H1 (cell line): ENCODE measurements at regions not wholly inside any gene's neighbourhood (a gene's known extent, or its start where the extent isn't known, plus 50 kb on each side); places are given as distances from the start of the nearest gene placed in this dataset.

ENCODE experiments used
- CTCF ChIA-PET: fragments of 300-600 bp; sonication (Branson Sonifier 250); formaldehyde crosslinking; loops from one replicate; lab custom pipeline; 2021; ENCODE audit not compliant: partially characterized antibody; lab: Charles Lee
- POLR2A ChIA-PET: fragments of 300-600 bp; sonication (Branson Sonifier 250); formaldehyde crosslinking; loops from one replicate; lab custom pipeline; 2021; ENCODE audit warnings: inconsistent platforms; ENCODE audit not compliant: partially characterized antibody; lab: Charles Lee
- DNase-seq, 2 experiments: peaks; one replicate each; pipeline versions ENCODE4 v3.0.0 to v3.0.0-alpha.2; 2010 to 2022; ENCODE audit warnings: low spot score in 2 of 2, low read depth in 1 of 2, mixed read lengths in 1 of 2
- FAIRE-seq: peaks from 2 replicates; lab custom pipeline; 2011; peaks lifted over from hg19 to GRCh38; lab: Jason Lieb, UNC
- H2AFZ ChIP-seq: 2 replicates; pipeline ENCODE4 v1.8.1; 2012; ENCODE audit warnings: low read length, inconsistent platforms
- H2AK5ac ChIP-seq: 2 replicates; pipeline ENCODE4 v1.6.1; 2013; ENCODE audit warnings: low read depth, low read length
- H2BK120ac ChIP-seq: replicated peaks from 2 replicates; pipeline ENCODE3; 2013; ENCODE audit warnings: low read depth, low read length, inconsistent platforms
- H2BK12ac ChIP-seq: 2 replicates; pipeline ENCODE4 v1.6.1; 2013; ENCODE audit warnings: low read depth, low read length
- H2BK15ac ChIP-seq: 2 replicates; pipeline ENCODE4 v1.6.1; 2013; ENCODE audit warnings: low read length
- H2BK20ac ChIP-seq: 2 replicates; pipeline ENCODE4 v1.6.1; 2013; ENCODE audit warnings: low read length
- H2BK5ac ChIP-seq: 2 replicates; pipeline ENCODE4 v1.6.1; 2013; ENCODE audit warnings: low read depth, low read length
- H3K14ac ChIP-seq: 2 replicates; pipeline ENCODE4 v1.6.1; 2013; ENCODE audit warnings: inconsistent platforms; ENCODE audit not compliant: insufficient read length
- H3K18ac ChIP-seq: 2 replicates; pipeline ENCODE4 v1.6.1; 2013; ENCODE audit warnings: low read length; ENCODE audit errors: extremely low read depth
- H3K23ac ChIP-seq: 2 replicates; pipeline ENCODE4 v1.6.1; 2013; ENCODE audit warnings: inconsistent platforms; ENCODE audit not compliant: insufficient read length
- H3K23me2 ChIP-seq: 2 replicates; pipeline ENCODE4 v1.6.1; 2013; ENCODE audit warnings: low read depth, low read length
- H3K27ac ChIP-seq: 2 replicates; pipeline ENCODE4 v1.6.1; 2011; ENCODE audit warnings: low read depth, low read length, inconsistent platforms
- H3K27me3 ChIP-seq, 4 experiments: replicated peaks in 1 of 4; 1 replicate in 1 of 4; 2 replicates in 3 of 4; pipeline versions ENCODE4 v1.6.1 to v1.8.1; 2011 to 2013; ENCODE audit warnings: low read length in 3 of 4, mild to moderate bottlenecking in 3 of 4, inconsistent platforms in 2 of 4, mixed read lengths in 2 of 4, moderate library complexity in 1 of 4; ENCODE audit not compliant: control insufficient read depth in 3 of 4, insufficient read depth in 3 of 4; ENCODE audit errors: extremely low read depth in 1 of 4
- H3K36me3 ChIP-seq, 4 experiments: 2 replicates each; pipeline versions ENCODE4 v1.6.1 to v1.8.1; 2011 to 2013; ENCODE audit warnings: mild to moderate bottlenecking in 4 of 4, low read length in 3 of 4, moderate library complexity in 2 of 4, control low read depth in 1 of 4, inconsistent platforms in 1 of 4; ENCODE audit not compliant: insufficient read depth in 4 of 4, control insufficient read depth in 2 of 4
- H3K4ac ChIP-seq: replicated peaks from 2 replicates; pipeline ENCODE3; 2013; ENCODE audit warnings: low read length, low read depth, mixed read lengths, inconsistent platforms; ENCODE audit not compliant: insufficient read length
- H3K4me1 ChIP-seq, 4 experiments: replicated peaks in 1 of 4; 1 replicate in 1 of 4; 2 replicates in 3 of 4; pipeline versions ENCODE4 v1.6.1 to v1.8.1; 2011 to 2013; ENCODE audit warnings: low read length in 3 of 4, inconsistent platforms in 2 of 4, mixed read lengths in 1 of 4; ENCODE audit not compliant: insufficient read depth in 4 of 4, control insufficient read depth in 3 of 4
- H3K4me2 ChIP-seq, 2 experiments: 2 replicates each; pipeline versions ENCODE4 v1.6.1 to v1.8.1; 2011 to 2013; ENCODE audit warnings: low read depth in 2 of 2, low read length in 2 of 2, control low read depth in 1 of 2, inconsistent platforms in 1 of 2, mild to moderate bottlenecking in 1 of 2; ENCODE audit not compliant: insufficient read depth in 1 of 2
- H3K4me3 ChIP-seq, 4 experiments: fragments of 200-600, 300-600 bp in 1 of 4; sonication (generic), shearing (Covaris generic), sonication (Bioruptor Twin) in 1 of 4; 2 replicates each; pipeline versions ENCODE4 v1.5.1 to v1.8.1; 2011 to 2016; ENCODE audit warnings: low read length in 4 of 4, low read depth in 3 of 4, control low read depth in 2 of 4, inconsistent platforms in 2 of 4, mild to moderate bottlenecking in 2 of 4, mixed read lengths in 1 of 4, moderate library complexity in 1 of 4; ENCODE audit not compliant: insufficient read depth in 2 of 4; ENCODE audit errors: extremely low read depth in 1 of 4
- H3K56ac ChIP-seq: replicated peaks from 2 replicates; pipeline ENCODE3; 2013; ENCODE audit warnings: low read depth, mild to moderate bottlenecking, mixed read lengths, low read length, inconsistent platforms; ENCODE audit not compliant: insufficient read length
- H3K79me1 ChIP-seq: 2 replicates; pipeline ENCODE4 v1.6.1; 2013; ENCODE audit warnings: low read depth, low read length, control low read depth
- H3K79me2 ChIP-seq, 2 experiments: 2 replicates each; pipeline versions ENCODE4 v1.6.1 to v1.8.1; 2012 to 2013; ENCODE audit warnings: low read length in 2 of 2, mild to moderate bottlenecking in 2 of 2, inconsistent platforms in 1 of 2; ENCODE audit not compliant: insufficient read depth in 2 of 2, control insufficient read depth in 1 of 2
- H3K9ac ChIP-seq, 4 experiments: replicated peaks in 1 of 4; 1 replicate in 1 of 4; 2 replicates in 3 of 4; pipeline versions ENCODE4 v1.6.1 to v1.8.1; 2011 to 2013; ENCODE audit warnings: low read depth in 3 of 4, low read length in 3 of 4, control low read depth in 2 of 4, mild to moderate bottlenecking in 2 of 4, moderate library complexity in 2 of 4, inconsistent platforms in 1 of 4; ENCODE audit errors: extremely low read depth in 1 of 4
- H3K9me3 ChIP-seq, 2 experiments: 2 replicates each; pipeline versions ENCODE4 v1.6.1 to v1.8.1; 2012 to 2013; ENCODE audit warnings: mild to moderate bottlenecking in 2 of 2, moderate library complexity in 2 of 2, control low read depth in 1 of 2, inconsistent platforms in 1 of 2, low read depth in 1 of 2, low read length in 1 of 2, mixed read lengths in 1 of 2; ENCODE audit not compliant: insufficient read depth in 2 of 2
- H4K20me1 ChIP-seq, 2 experiments: replicated peaks in 1 of 2; 2 replicates each; pipeline versions ENCODE3 to v1.8.1; 2011 to 2013; ENCODE audit warnings: inconsistent platforms in 2 of 2, low read length in 2 of 2, mild to moderate bottlenecking in 1 of 2; ENCODE audit not compliant: insufficient read depth in 2 of 2, control insufficient read depth in 1 of 2
- H4K5ac ChIP-seq: 2 replicates; pipeline ENCODE4 v1.6.1; 2013; ENCODE audit warnings: low read length, low read depth, mixed read lengths, inconsistent platforms; ENCODE audit not compliant: insufficient read length
- H4K8ac ChIP-seq: 2 replicates; pipeline ENCODE4 v1.8.0; 2013; ENCODE audit warnings: mild to moderate bottlenecking, moderate library complexity, low read length, inconsistent platforms; ENCODE audit not compliant: insufficient read depth; ENCODE audit errors: extremely low read depth
- H4K91ac ChIP-seq: replicated peaks from 2 replicates; pipeline ENCODE3; 2013; ENCODE audit warnings: low read length, mixed read lengths, inconsistent platforms; ENCODE audit not compliant: insufficient read length
- ASH2L ChIP-seq: fragments of 200-600, 300-600 bp; sonication (generic); IDR thresholded peaks from one replicate; pipeline ENCODE4 v1.7.1; 2017; ENCODE audit warnings: low read length
- ATF2 ChIP-seq: IDR thresholded peaks from 2 replicates; pipeline ENCODE4 v1.6.1; 2012; ENCODE audit warnings: low read length, inconsistent platforms
- CHD2 ChIP-seq: IDR thresholded peaks from 2 replicates; pipeline ENCODE4 v1.6.1; 2012; ENCODE audit warnings: low read length, improper control_type of control experiment
- HDAC2 ChIP-seq, 2 experiments: fragments of 300-600 bp in 1 of 2; sonication (generic) in 1 of 2; IDR thresholded peaks; 2 replicates each; pipeline ENCODE4 v1.6.1; 2011 to 2012; ENCODE audit warnings: low read depth in 2 of 2, low read length in 2 of 2, mild to moderate bottlenecking in 2 of 2, moderate library complexity in 2 of 2, borderline replicate concordance in 1 of 2, inconsistent platforms in 1 of 2
- JUN ChIP-seq: IDR thresholded peaks from 2 replicates; pipeline ENCODE4 v1.6.1; 2011; ENCODE audit warnings: low read depth, mild to moderate bottlenecking, improper control_type of control experiment, low read length
- KDM4A ChIP-seq: IDR thresholded peaks from one replicate; pipeline ENCODE4 v1.7.1; 2012; ENCODE audit warnings: low read depth, mild to moderate bottlenecking, moderate library complexity, low read length, inconsistent platforms; ENCODE audit not compliant: severe bottlenecking
- KDM5A ChIP-seq: fragments of 200-600 bp; IDR thresholded peaks from 2 replicates; pipeline ENCODE4 v1.7.1; 2012; ENCODE audit warnings: mild to moderate bottlenecking, low read length, inconsistent platforms, mixed read lengths
- MAX ChIP-seq: IDR thresholded peaks from 2 replicates; pipeline ENCODE4 v1.6.1; 2012; ENCODE audit warnings: inconsistent platforms
- NRF1 ChIP-seq: IDR thresholded peaks from 2 replicates; pipeline ENCODE4 v1.6.1; 2011; ENCODE audit warnings: mild to moderate bottlenecking, low read depth, low read length, improper control_type of control experiment
- PHF8 ChIP-seq: fragments of 200-600 bp; sonication (generic); conservative IDR thresholded peaks from 2 replicates; pipeline ENCODE4 v1.7.1; 2012; ENCODE audit warnings: low read depth, mild to moderate bottlenecking, inconsistent platforms, low read length, moderate library complexity
- SP2 ChIP-seq: IDR thresholded peaks from 2 replicates; pipeline ENCODE4 v1.6.1; 2012; ENCODE audit warnings: mild to moderate bottlenecking, low read length, inconsistent platforms
- WGBS, 2 experiments: shearing (Covaris generic) in 1 of 2; methylation state at CpG; one replicate each; pipeline versions ENCODE4 v1.1.6 to v1.1.7; 2013 to 2015; ENCODE audit warnings: low lambda C conversion rate in 2 of 2, mixed read lengths in 2 of 2, inconsistent platforms in 1 of 2, low coverage in 1 of 2, missing lambda C conversion rate in 1 of 2; ENCODE audit not compliant: insufficient replicate concordance in 2 of 2, insufficient coverage in 1 of 2, insufficient read length in 1 of 2; ENCODE audit errors: extremely low coverage in 1 of 2, missing lambda C conversion rate in 1 of 2; 5-methylcytosine and 5-hydroxymethylcytosine counted together

- H2BK20ac ChIP-seq = no peak overlapping the region
- CTCF ChIA-PET = no interaction called here
- no peaks in the 10 kb centered on the region for H3K79me1 ChIP-seq
- no peaks in the 10 kb centered on the region for H3K4me1 ChIP-seq
- peaks cover 73 to 92% of the 10 kb centered on the region in 2 experiments for H3K9me3 ChIP-seq
- H4K91ac ChIP-seq = no peak overlapping the region
- H2BK5ac ChIP-seq = no peak overlapping the region
- TF ChIP-seq KDM4A = no peak
- TF ChIP-seq ASH2L = no peak
- TF ChIP-seq NRF1 = no peak
- TF ChIP-seq MAX = no peak
- no peak for TF ChIP-seq HDAC2 (IDR thresholded peaks at IDR 0.05; ENCODE audit: borderline replicate concordance in 1 of 2, low read depth in 2 of 2, low read length in 2 of 2)
- no peak for TF ChIP-seq JUN
- no peak for TF ChIP-seq PHF8
- no peak for TF ChIP-seq SP2
- TF ChIP-seq ATF2 = no peak
- no peak for TF ChIP-seq CHD2
- TF ChIP-seq KDM5A = no peak
- no peak overlapping the region for H3K9ac ChIP-seq
- H4K5ac ChIP-seq = no peak overlapping the region
- WGBS, 2 experiments = 87% methylated on average over 5 of the region's 5 CpGs; no CpG with 5 or more reads in 1 of the 2 experiments
- H2BK12ac ChIP-seq = no peak overlapping the region
- no peak overlapping the region for H3K56ac ChIP-seq
- no peak overlapping the region for H3K4ac ChIP-seq
- no peak for FAIRE-seq
- H3K27me3 ChIP-seq = no peaks in the 10 kb centered on the region
- H2AK5ac ChIP-seq = no peak overlapping the region
- H3K23ac ChIP-seq = no peak overlapping the region
- H3K14ac ChIP-seq = no peak overlapping the region
- no peak overlapping the region for H4K8ac ChIP-seq
- no peaks in the 10 kb centered on the region for H4K20me1 ChIP-seq
- no peak overlapping the region for H3K4me3 ChIP-seq
- no peak for DNase-seq
- H2AFZ ChIP-seq = no peak overlapping the region
- H2BK120ac ChIP-seq = no peak overlapping the region
- H3K79me2 ChIP-seq = no peaks in the 10 kb centered on the region
- POLR2A ChIA-PET = no interaction called here
- no peak overlapping the region for H3K18ac ChIP-seq
- H3K27ac ChIP-seq = no peak overlapping the region
- no peak overlapping the region for H2BK15ac ChIP-seq
- no peak overlapping the region for H3K4me2 ChIP-seq
- no peaks in the 10 kb centered on the region for H3K36me3 ChIP-seq
- no peaks in the 10 kb centered on the region for H3K23me2 ChIP-seq
Observed at GRCh38 chr22:47380692-47381091, 618.2 kb downstream of the TBC1D22A start.
